Tibial nerve (tissue), 3 donors: ENCODE measurements at regions not wholly inside any gene's neighbourhood (a gene's known extent, or its start where the extent isn't known, plus 50 kb on each side); places are given as distances from the start of the nearest gene placed in this dataset.

Experiments used
- POLR2A ChIP-seq, 2 donors: fragments of 450-650 bp; IDR thresholded peaks; one replicate each; pipeline ENCODE4 v1.6.1; 2017; ENCODE audit warnings: antibody characterized with exemption in 2 of 2, mild to moderate bottlenecking in 2 of 2, moderate library complexity in 2 of 2
- TF ChIP-seq, protein P1 (sequence below), 5 experiments: fragments of 200-600 bp in 3 of 5; fragments of 450-650 bp in 2 of 5; sonication (generic) in 3 of 5; IDR thresholded peaks; one replicate each; pipeline ENCODE4 v1.5.1; 2016 to 2019; ENCODE audit warnings: antibody characterized with exemption in 5 of 5, mild to moderate bottlenecking in 3 of 5, moderate library complexity in 2 of 5

DNA sequence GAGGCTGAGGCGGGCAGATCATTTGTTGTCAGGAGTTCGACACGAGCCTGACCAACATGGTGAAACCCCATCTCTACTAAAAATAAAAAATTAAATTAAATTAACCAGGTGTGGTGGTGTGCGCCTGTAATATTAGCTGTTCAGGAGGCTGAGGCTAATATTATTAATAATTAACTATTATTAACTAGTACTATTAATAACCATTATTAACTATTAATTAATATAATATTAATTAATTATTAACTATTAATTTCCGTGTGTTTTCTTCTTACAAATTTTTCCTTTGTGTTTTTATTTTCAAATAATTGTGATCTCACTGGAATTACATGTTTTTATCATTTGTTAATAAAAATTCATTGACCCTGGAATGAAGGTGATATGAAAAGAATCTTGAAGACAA is 557.4 kb upstream of the ADGRB3 start:
- no peak for TF ChIP-seq POLR2A (IDR thresholded peaks at IDR 0.05)
- TF ChIP-seq, protein P1, sequence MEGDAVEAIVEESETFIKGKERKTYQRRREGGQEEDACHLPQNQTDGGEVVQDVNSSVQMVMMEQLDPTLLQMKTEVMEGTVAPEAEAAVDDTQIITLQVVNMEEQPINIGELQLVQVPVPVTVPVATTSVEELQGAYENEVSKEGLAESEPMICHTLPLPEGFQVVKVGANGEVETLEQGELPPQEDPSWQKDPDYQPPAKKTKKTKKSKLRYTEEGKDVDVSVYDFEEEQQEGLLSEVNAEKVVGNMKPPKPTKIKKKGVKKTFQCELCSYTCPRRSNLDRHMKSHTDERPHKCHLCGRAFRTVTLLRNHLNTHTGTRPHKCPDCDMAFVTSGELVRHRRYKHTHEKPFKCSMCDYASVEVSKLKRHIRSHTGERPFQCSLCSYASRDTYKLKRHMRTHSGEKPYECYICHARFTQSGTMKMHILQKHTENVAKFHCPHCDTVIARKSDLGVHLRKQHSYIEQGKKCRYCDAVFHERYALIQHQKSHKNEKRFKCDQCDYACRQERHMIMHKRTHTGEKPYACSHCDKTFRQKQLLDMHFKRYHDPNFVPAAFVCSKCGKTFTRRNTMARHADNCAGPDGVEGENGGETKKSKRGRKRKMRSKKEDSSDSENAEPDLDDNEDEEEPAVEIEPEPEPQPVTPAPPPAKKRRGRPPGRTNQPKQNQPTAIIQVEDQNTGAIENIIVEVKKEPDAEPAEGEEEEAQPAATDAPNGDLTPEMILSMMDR (IDR thresholded peaks at IDR 0.05), result no peak
